Sigmoid colon (tissue), 6 donors: ENCODE measurements at regions not wholly inside any gene's neighbourhood (a gene's known extent, or its start where the extent isn't known, plus 50 kb on each side); places are given as distances from the start of the nearest gene placed in this dataset.

Experiments
- DNase-seq: peaks from one replicate; pipeline ENCODE4 v3.0.0-alpha.2; 2019
- H3K27ac ChIP-seq, 4 donors: fragments of 200-600 bp; sonication (generic); one replicate each; pipeline ENCODE4 v1.5.1; 2016 to 2019; ENCODE audit warnings: mild to moderate bottlenecking in 1 of 4
- H3K27me3 ChIP-seq, 3 donors: fragments of 200-600 bp; sonication (generic); one replicate each; pipeline ENCODE4 v1.5.1; 2019; ENCODE audit warnings: mild to moderate bottlenecking in 1 of 3
- H3K36me3 ChIP-seq, 4 donors: fragments of 200-600 bp; sonication (generic); one replicate each; pipeline ENCODE4 v1.5.1; 2016 to 2019
- H3K4me1 ChIP-seq, 4 donors: fragments of 200-600 bp; sonication (generic); one replicate each; pipeline ENCODE4 v1.5.1; 2017 to 2019
- H3K4me3 ChIP-seq, 4 donors: fragments of 200-600 bp; sonication (generic); one replicate each; pipeline ENCODE4 v1.5.1; 2017 to 2019; ENCODE audit warnings: mild to moderate bottlenecking in 2 of 4, moderate library complexity in 1 of 4
- H3K9me3 ChIP-seq, 4 donors: fragments of 200-600 bp in 3 of 4; sonication (generic) in 3 of 4; one replicate each; pipeline versions ENCODE4 v1.5.1 to v1.6.1; 2013 to 2019
- CTCF ChIP-seq, 4 experiments: fragments of 450-650 bp in 3 of 4; fragments of 200-600 bp in 1 of 4; IDR thresholded peaks; one replicate each; pipeline ENCODE4 v1.5.1; 2016 to 2019; ENCODE audit warnings: antibody characterized with exemption in 4 of 4, mild to moderate bottlenecking in 3 of 4, moderate library complexity in 2 of 4
- EP300 ChIP-seq, 4 donors: sonication (generic); formaldehyde crosslinking; IDR thresholded peaks; one replicate each; pipeline ENCODE4 v1.6.1; 2017; ENCODE audit warnings: antibody characterized with exemption in 4 of 4
- POLR2A ChIP-seq, 2 donors: fragments of 450-650 bp; IDR thresholded peaks; one replicate each; pipeline ENCODE4 v1.6.1; 2016; ENCODE audit warnings: antibody characterized with exemption in 2 of 2, mild to moderate bottlenecking in 2 of 2, moderate library complexity in 2 of 2
- POLR2AphosphoS5 ChIP-seq, 4 donors: sonication (generic); formaldehyde crosslinking; IDR thresholded peaks; one replicate each; pipeline ENCODE4 v1.6.1; 2017; ENCODE audit warnings: antibody characterized with exemption in 4 of 4
- WGBS, 2 donors: extraction: QIAGEN DNeasy Blood & Tissue Kit; methylation state at CpG; one replicate each; pipeline ENCODE4 v1.1.7; 2013; 5-methylcytosine and 5-hydroxymethylcytosine counted together
- intact Hi-C: fragments of 100-400 bp; cut with DNase I; formaldehyde crosslinking; loops from one replicate; pipeline ENCODE4 v1.15.1; 2023
- donor health status: healthy with polysubstance abuse.
- donor health status: healthy.

GRCh38 chr6:74115674-74116073, 419.7 kb downstream of the CD109 start:
- Histone ChIP-seq H3K4me3 (no peak overlapping the region), H3K27ac (no peak overlapping the region), H3K27me3 (no peaks in the 10 kb centered on the region), H3K9me3 (no peaks in the 10 kb centered on the region), H3K36me3 (no peaks in the 10 kb centered on the region), H3K4me1 (no peaks in the 10 kb centered on the region)
- no peak for DNase-seq
- intact Hi-C loops = no loop called here
- no peak for TF ChIP-seq POLR2A (IDR thresholded peaks at IDR 0.05)
- TF ChIP-seq CTCF (IDR thresholded peaks at IDR 0.05) = no peak
- TF ChIP-seq EP300 (IDR thresholded peaks at IDR 0.05) = no peak
- no peak for TF ChIP-seq POLR2AphosphoS5 (IDR thresholded peaks at IDR 0.05)
- WGBS, 2 donors = 75 to 82% methylated on average over 3 of the region's 3 CpGs

- H3K4me1 ChIP-seq = no peaks in the 10 kb centered on the region
- no peak overlapping the region for H3K4me3 ChIP-seq
- H3K36me3 ChIP-seq = no peaks in the 10 kb centered on the region
- TF ChIP-seq CTCF (IDR thresholded peaks at IDR 0.05) = no peak
- no peak for TF ChIP-seq EP300 (IDR thresholded peaks at IDR 0.05)
- no peak for TF ChIP-seq POLR2AphosphoS5 (IDR thresholded peaks at IDR 0.05)
- TF ChIP-seq POLR2A (IDR thresholded peaks at IDR 0.05) = no peak
- no peaks in the 10 kb centered on the region for H3K9me3 ChIP-seq
- no peak overlapping the region for H3K27ac ChIP-seq
- 67 to 77% methylated on average over 2 of the region's 2 CpGs for WGBS, 2 donors
- intact Hi-C loops = no loop called here
- no peaks in the 10 kb centered on the region for H3K27me3 ChIP-seq
- DNase-seq = no peak
Observed at GRCh38 chr6:74114428-74114827, 418.4 kb downstream of the CD109 start.

GRCh38 chr6:74113901-74114300, 417.9 kb downstream of the CD109 start:
- H3K4me3 ChIP-seq = no peak overlapping the region
- intact Hi-C loops = no loop called here
- no peaks in the 10 kb centered on the region for H3K36me3 ChIP-seq
- TF ChIP-seq POLR2A (IDR thresholded peaks at IDR 0.05) (no peak), EP300 (IDR thresholded peaks at IDR 0.05) (no peak), POLR2AphosphoS5 (IDR thresholded peaks at IDR 0.05) (no peak), CTCF (IDR thresholded peaks at IDR 0.05) (no peak)
- no peaks in the 10 kb centered on the region for H3K27me3 ChIP-seq
- no peaks in the 10 kb centered on the region for H3K4me1 ChIP-seq
- H3K9me3 ChIP-seq = no peaks in the 10 kb centered on the region
- no peak for DNase-seq
- 82 to 86% methylated on average over 2 of the region's 2 CpGs for WGBS, 2 donors
- no peak overlapping the region for H3K27ac ChIP-seq

- Histone ChIP-seq H3K36me3 (no peaks in the 10 kb centered on the region), H3K4me3 (no peak overlapping the region), H3K27ac (no peak overlapping the region), H3K27me3 (no peaks in the 10 kb centered on the region), H3K9me3 (no peaks in the 10 kb centered on the region), H3K4me1 (peaks cover 0 to 11% (median 7%) of the 10 kb centered on the region in 4 donors)
- intact Hi-C loops = no loop called here
- TF ChIP-seq EP300 (IDR thresholded peaks at IDR 0.05) (no peak), POLR2A (IDR thresholded peaks at IDR 0.05) (no peak), CTCF (IDR thresholded peaks at IDR 0.05) (no peak), POLR2AphosphoS5 (IDR thresholded peaks at IDR 0.05) (no peak)
- no peak for DNase-seq
Observed at GRCh38 chr6:74103417-74103816, 407.4 kb downstream of the CD109 start.

GRCh38 chr6:74100719-74101287, 404.8 kb downstream of the CD109 start:
- intact Hi-C loops = no loop called here
- Histone ChIP-seq H3K9me3 (no peaks in the 10 kb centered on the region), H3K36me3 (no peaks in the 10 kb centered on the region), H3K4me1 (peaks cover 0 to 11% (median 7%) of the 10 kb centered on the region in 4 donors), H3K27me3 (no peaks in the 10 kb centered on the region), H3K4me3 (no peak overlapping the region), H3K27ac (no peak overlapping the region)
- TF ChIP-seq POLR2AphosphoS5 (IDR thresholded peaks at IDR 0.05) = no peak
- TF ChIP-seq EP300 (IDR thresholded peaks at IDR 0.05) = no peak
- TF ChIP-seq CTCF (IDR thresholded peaks at IDR 0.05) = no peak
- no peak for TF ChIP-seq POLR2A (IDR thresholded peaks at IDR 0.05)
- DNase-seq = no peak
